ENCODE measurements at regions not wholly inside any gene's neighbourhood (a gene's known extent, or its start where the extent isn't known, plus 50 kb on each side); places are given as distances from the start of the nearest gene placed in this dataset.

GRCh38 chr6:14953836-14954235 lies 292.0 kb upstream of the JARID2 start:
- ATAC-seq: no peak

- no peak for ATAC-seq
Observed at GRCh38 chr6:14957355-14958059, 288.4 kb upstream of the JARID2 start.

- no peak for ATAC-seq
Observed at GRCh38 chr6:14959324-14959885, 286.5 kb upstream of the JARID2 start.

GRCh38 chr6:14964556-14965270 lies 281.2 kb upstream of the JARID2 start:
- no peak for ATAC-seq

GRCh38 chr6:14965424-14966075 lies 280.3 kb upstream of the JARID2 start:
- ATAC-seq: no peak

GRCh38 chr6:14966096-14966905 lies 279.6 kb upstream of the JARID2 start:
- ATAC-seq: peak; percentile 59

GRCh38 chr6:14966906-14967711 lies 278.8 kb upstream of the JARID2 start:
- ATAC-seq: peak; percentile 60

- no peak for ATAC-seq
Observed at GRCh38 chr6:14968056-14968637, 277.7 kb upstream of the JARID2 start.

- ATAC-seq: no peak
Observed at GRCh38 chr6:14969126-14969525, 276.7 kb upstream of the JARID2 start.

GRCh38 chr6:14972379-14973067 lies 273.3 kb upstream of the JARID2 start:
- no peak for ATAC-seq

GRCh38 chr6:14974372-14974771 lies 271.5 kb upstream of the JARID2 start:
- ATAC-seq: no peak

- no peak for ATAC-seq
Observed at GRCh38 chr6:14974792-14975470, 270.9 kb upstream of the JARID2 start.

- ATAC-seq: no peak
Observed at GRCh38 chr6:14975471-14975817, 270.4 kb upstream of the JARID2 start.

GRCh38 chr6:14977747-14978382 lies 268.0 kb upstream of the JARID2 start:
- no peak for ATAC-seq

GRCh38 chr6:14981960-14982359 lies 263.9 kb upstream of the JARID2 start:
- ATAC-seq: no peak

- peak; percentile 71 for ATAC-seq
Observed at GRCh38 chr6:14983599-14984518, 262.0 kb upstream of the JARID2 start.

GRCh38 chr6:14984519-14984853 lies 261.4 kb upstream of the JARID2 start:
- peak; percentile 73 for ATAC-seq

GRCh38 chr6:14985366-14985765 lies 260.5 kb upstream of the JARID2 start:
- no peak for ATAC-seq

- no peak for ATAC-seq
Observed at GRCh38 chr6:14986370-14986769, 259.5 kb upstream of the JARID2 start.

Measured in esophagus mucosa (tissue), 1 donor.